IMR-90 (cell line): ENCODE measurements at regions not wholly inside any gene's neighbourhood (a gene's known extent, or its start where the extent isn't known, plus 50 kb on each side); places are given as distances from the start of the nearest gene placed in this dataset.

ENCODE experiments used
- ATAC-seq: fragments of 200-7000 bp; cut with Tn5 transposase; 2 replicates; pipeline ENCODE4 v1.9.1; 2020; ENCODE audit warnings: low read depth, mild to moderate bottlenecking, moderate library complexity
- BruUV-seq: library from RNA; stranded (reverse); fragments of 400-500 nt; replicated peaks from 2 replicates; lab custom pipeline; 2021; lab: Mats Ljungman, UMichigan
- CTCF ChIA-PET: fragments of 300-600 bp; formaldehyde crosslinking; extraction: SDS; loops from one replicate; lab custom pipeline; 2021; ENCODE audit warnings: antibody characterized with exemption; lab: Yijun Ruan, JAX
- POLR2A ChIA-PET: fragments of 300-600 bp; sonication (Branson Sonifier 250); formaldehyde crosslinking; loops from one replicate; lab custom pipeline; 2022; ENCODE audit warnings: antibody characterized with exemption; ENCODE audit not compliant: unreplicated experiment; lab: Charles Lee
- DNase-seq: peaks from one replicate; pipeline ENCODE4 v3.0.0; 2013
- H2AFZ ChIP-seq: replicated peaks from 2 replicates; pipeline ENCODE3; 2013; ENCODE audit warnings: low read length, mild to moderate bottlenecking; ENCODE audit not compliant: poor library complexity
- H2AK5ac ChIP-seq: 2 replicates; pipeline ENCODE4 v1.6.1; 2013; ENCODE audit warnings: low read depth, low read length, inconsistent platforms
- H2AK9ac ChIP-seq: replicated peaks from 2 replicates; pipeline ENCODE3; 2013; ENCODE audit warnings: mild to moderate bottlenecking, low read depth, low read length, moderate library complexity; ENCODE audit not compliant: poor library complexity
- H2BK120ac ChIP-seq: 2 replicates; pipeline ENCODE4 v1.6.1; 2013; ENCODE audit warnings: low read depth, low read length, inconsistent platforms
- H2BK15ac ChIP-seq: 3 replicates; pipeline ENCODE4 v1.6.1; 2013; ENCODE audit warnings: low read depth, low read length, inconsistent platforms
- H2BK20ac ChIP-seq: 2 replicates; pipeline ENCODE4 v1.6.1; 2013; ENCODE audit warnings: low read depth, mild to moderate bottlenecking, inconsistent platforms, low read length, moderate library complexity
- H2BK5ac ChIP-seq: 2 replicates; pipeline ENCODE4 v1.6.1; 2013; ENCODE audit warnings: mild to moderate bottlenecking, low read depth, low read length, inconsistent platforms; ENCODE audit not compliant: poor library complexity, severe bottlenecking
- H3K14ac ChIP-seq: replicated peaks from 2 replicates; pipeline ENCODE4 v1.6.1; 2013; ENCODE audit warnings: low read depth, low read length, inconsistent platforms
- H3K18ac ChIP-seq: 2 replicates; pipeline ENCODE4 v1.6.1; 2013; ENCODE audit warnings: low read depth, low read length, control low read depth
- H3K23ac ChIP-seq: 2 replicates; pipeline ENCODE4 v1.6.1; 2013; ENCODE audit warnings: low read depth, low read length, inconsistent platforms
- H3K27ac ChIP-seq: 2 replicates; pipeline ENCODE4 v1.5.1; 2013; ENCODE audit warnings: mild to moderate bottlenecking, control low read depth, low read length; ENCODE audit not compliant: insufficient read depth
- H3K27me3 ChIP-seq: 2 replicates; pipeline ENCODE4 v1.6.1; 2013; ENCODE audit warnings: low read length; ENCODE audit not compliant: control insufficient read depth, insufficient read depth
- H3K36me3 ChIP-seq: 2 replicates; pipeline ENCODE4 v1.6.1; 2013; ENCODE audit warnings: low read length, mixed read lengths; ENCODE audit not compliant: control insufficient read depth, insufficient read depth
- H3K4ac ChIP-seq: 2 replicates; pipeline ENCODE4 v1.6.1; 2013; ENCODE audit warnings: low read depth, low read length, inconsistent platforms
- H3K4me1 ChIP-seq: 2 replicates; pipeline ENCODE4 v1.6.1; 2013; ENCODE audit warnings: low read length, mixed read lengths; ENCODE audit not compliant: control insufficient read depth, insufficient read depth
- H3K4me2 ChIP-seq: 2 replicates; pipeline ENCODE4 v1.6.1; 2013; ENCODE audit warnings: low read depth, mild to moderate bottlenecking, control low read depth, low read length, moderate library complexity
- H3K4me3 ChIP-seq: 2 replicates; pipeline ENCODE4 v1.5.1; 2013; ENCODE audit warnings: low read depth, mild to moderate bottlenecking, control low read depth, low read length, moderate library complexity; ENCODE audit not compliant: insufficient read depth
- H3K56ac ChIP-seq: 2 replicates; pipeline ENCODE4 v1.6.1; 2013; ENCODE audit warnings: low read length, inconsistent platforms; ENCODE audit not compliant: insufficient read depth; ENCODE audit errors: extremely low read depth
- H3K79me1 ChIP-seq, 2 experiments: 2 replicates each; pipeline ENCODE4 v1.6.1; 2013; ENCODE audit warnings: low read length in 2 of 2, inconsistent platforms in 1 of 2, low read depth in 1 of 2
- H3K9ac ChIP-seq: 2 replicates; pipeline ENCODE4 v1.6.1; 2013; ENCODE audit warnings: low read depth, low read length, control low read depth
- H3K9me1 ChIP-seq: 2 replicates; pipeline ENCODE4 v1.6.1; 2013; ENCODE audit warnings: low read length, inconsistent platforms; ENCODE audit not compliant: insufficient read depth
- H3K9me3 ChIP-seq: 2 replicates; pipeline ENCODE4 v1.6.1; 2013; ENCODE audit warnings: low read length; ENCODE audit not compliant: control insufficient read depth, insufficient read depth
- H4K20me1 ChIP-seq: 2 replicates; pipeline ENCODE4 v1.6.1; 2013; ENCODE audit warnings: low read length, inconsistent platforms; ENCODE audit not compliant: insufficient read depth
- H4K5ac ChIP-seq: 2 replicates; pipeline ENCODE4 v1.6.1; 2013; ENCODE audit warnings: mild to moderate bottlenecking, low read depth, low read length, control low read depth
- H4K8ac ChIP-seq, 2 experiments: 2 replicates each; pipeline ENCODE4 v1.6.1; 2013; ENCODE audit warnings: low read depth in 2 of 2, low read length in 2 of 2, control low read depth in 1 of 2, inconsistent platforms in 1 of 2
- H4K91ac ChIP-seq: 2 replicates; pipeline ENCODE4 v1.6.1; 2013; ENCODE audit warnings: low read depth, low read length, inconsistent platforms; ENCODE audit not compliant: insufficient read depth
- BHLHE40 ChIP-seq: fragments of 150-350 bp; IDR thresholded peaks from 2 replicates; pipeline ENCODE4 v1.6.1; 2016; ENCODE audit warnings: mild to moderate bottlenecking, low read depth, low read length
- CEBPB ChIP-seq: IDR thresholded peaks from 2 replicates; pipeline ENCODE4 v1.6.1; 2012; ENCODE audit warnings: low read depth, low read length, improper control_type of control experiment
- CHD1 ChIP-seq: IDR thresholded peaks from 2 replicates; pipeline ENCODE4 v1.6.1; 2012; ENCODE audit warnings: low read depth, low read length, improper control_type of control experiment
- FOS ChIP-seq: fragments of 150-350 bp; IDR thresholded peaks from 2 replicates; pipeline ENCODE4 v1.6.1; 2016; ENCODE audit warnings: low read depth, low read length
- MAFK ChIP-seq: IDR thresholded peaks from 2 replicates; pipeline ENCODE4 v1.6.1; 2012; ENCODE audit warnings: low read depth, low read length, improper control_type of control experiment
- MAZ ChIP-seq: IDR thresholded peaks from 2 replicates; pipeline ENCODE4 v1.6.1; 2012; ENCODE audit warnings: low read depth, mild to moderate bottlenecking, low read length, improper control_type of control experiment, moderate library complexity, borderline replicate concordance
- MXI1 ChIP-seq: IDR thresholded peaks from 2 replicates; pipeline ENCODE4 v1.6.1; 2012; ENCODE audit warnings: low read depth, mild to moderate bottlenecking, low read length, moderate library complexity, borderline replicate concordance
- NFE2L2 ChIP-seq: fragments of 150-350 bp; IDR thresholded peaks from 2 replicates; pipeline ENCODE4 v1.6.1; 2016; ENCODE audit warnings: low read depth, mild to moderate bottlenecking, low read length
- POLR2A ChIP-seq: IDR thresholded peaks from 2 replicates; pipeline ENCODE4 v1.6.1; 2012; ENCODE audit warnings: mild to moderate bottlenecking, low read depth, low read length
- RCOR1 ChIP-seq: IDR thresholded peaks from 2 replicates; pipeline ENCODE4 v1.6.1; 2012; ENCODE audit warnings: mild to moderate bottlenecking, low read length, improper control_type of control experiment; ENCODE audit not compliant: insufficient replicate concordance
- RFX5 ChIP-seq: IDR thresholded peaks from 2 replicates; pipeline ENCODE4 v1.8.0; 2012; ENCODE audit warnings: low read depth, mild to moderate bottlenecking, low read length, moderate library complexity
- SMC3 ChIP-seq: fragments of 150-350 bp; IDR thresholded peaks from 2 replicates; pipeline ENCODE4 v1.6.1; 2016; ENCODE audit warnings: low read depth, mild to moderate bottlenecking, antibody characterized with exemption, low read length, moderate library complexity
- USF2 ChIP-seq: fragments of 150-350 bp; IDR thresholded peaks from 2 replicates; pipeline ENCODE4 v1.6.1; 2017; ENCODE audit warnings: mild to moderate bottlenecking, antibody characterized with exemption, low read length, low read depth
- WGBS, 2 experiments: methylation state at CpG; one replicate each; pipeline versions ENCODE4 v1.1.5 to v1.1.7; 2013; ENCODE audit warnings: missing lambda C conversion rate in 2 of 2; ENCODE audit not compliant: insufficient read length in 1 of 2; ENCODE audit errors: extremely low coverage in 2 of 2; 5-methylcytosine and 5-hydroxymethylcytosine counted together
- dilution Hi-C: fragments of 300-500 bp; cut with HindIII; formaldehyde crosslinking; loops from one replicate; pipeline ENCODE4 v1.14.3; 2018; ENCODE audit warnings: low sequenced_read_pairs; ENCODE audit not compliant: unreplicated experiment
- in situ Hi-C: fragments of 300-500 bp; cut with MboI; formaldehyde crosslinking; loops from 3 replicates; pipeline ENCODE4 v1.14.3; 2019; ENCODE audit warnings: low sequenced_read_pairs, inconsistent platforms, mixed read lengths
- intact Hi-C: fragments of 100-400 bp; cut with micrococcal nuclease; formaldehyde crosslinking; loops from 2 replicates; pipeline ENCODE4 v1.10.0; 2022
- TF ChIP-seq, protein P1 (sequence below): fragments of 150-350 bp; IDR thresholded peaks from 2 replicates; pipeline ENCODE4 v1.6.1; 2016; ENCODE audit warnings: low read depth, mild to moderate bottlenecking, low read length, moderate library complexity, borderline replicate concordance
- TF ChIP-seq, protein P2 (sequence below): conservative IDR thresholded peaks from 2 replicates; pipeline ENCODE4 v1.5.1; 2012; ENCODE audit warnings: mild to moderate bottlenecking, low read depth, low read length, improper control_type of control experiment

DNA sequence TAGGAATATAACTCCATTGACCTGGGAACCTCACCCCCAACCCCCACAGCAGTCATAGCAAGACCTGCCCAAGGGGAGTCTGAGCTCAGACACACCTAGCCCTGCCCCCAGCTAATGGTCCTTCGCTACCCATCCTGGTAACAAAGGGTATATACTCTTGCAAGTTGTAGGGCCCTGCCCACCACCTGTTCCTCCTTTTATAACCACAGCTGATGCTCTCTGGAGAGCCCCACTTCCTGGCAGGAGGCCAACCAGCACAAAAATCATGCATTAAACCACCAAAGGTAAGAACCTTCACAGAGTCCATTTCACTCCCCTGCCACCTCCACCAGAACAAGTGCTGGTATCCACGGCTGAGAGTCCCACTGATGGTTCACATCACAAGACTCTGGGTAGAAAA, 1195.3 kb upstream of the SEMA6A start:
- Histone ChIP-seq H4K91ac (no peak overlapping the region), H3K23ac (no peak overlapping the region), H3K4ac (no peak overlapping the region), H2BK15ac (no peak overlapping the region), H3K79me1 (no peaks in the 10 kb centered on the region), H2AFZ (no peak overlapping the region), H3K14ac (no peak overlapping the region), H3K4me2 (no peak overlapping the region), H3K4me3 (no peak overlapping the region), H2BK120ac (no peak overlapping the region), H3K18ac (no peak overlapping the region), H3K4me1 (no peaks in the 10 kb centered on the region), H2BK5ac (no peak overlapping the region), H3K36me3 (no peaks in the 10 kb centered on the region), H3K9ac (no peak overlapping the region), H4K8ac (no peak overlapping the region), H3K27me3 (no peaks in the 10 kb centered on the region), H3K56ac (no peak overlapping the region), H2BK20ac (no peak overlapping the region), H2AK9ac (no peak overlapping the region), H3K9me3 (peaks cover 2% of the 10 kb centered on the region; the same call in 1 of the 2 replicates), H2AK5ac (no peak overlapping the region), H4K5ac (no peak overlapping the region), H3K9me1 (no peaks in the 10 kb centered on the region), H3K27ac (no peak overlapping the region), H4K20me1 (no peaks in the 10 kb centered on the region)
- no TSS peak for BruUV-seq
- TF ChIP-seq NFE2L2 (no peak), BHLHE40 (no peak), MAFK (no peak), RCOR1 (no peak), CEBPB (no peak), SMC3 (no peak), MXI1 (no peak), USF2 (no peak), POLR2A (no peak), CHD1 (no peak), FOS (no peak), MAZ (no peak), RFX5 (no peak)
- TF ChIP-seq, protein P1, sequence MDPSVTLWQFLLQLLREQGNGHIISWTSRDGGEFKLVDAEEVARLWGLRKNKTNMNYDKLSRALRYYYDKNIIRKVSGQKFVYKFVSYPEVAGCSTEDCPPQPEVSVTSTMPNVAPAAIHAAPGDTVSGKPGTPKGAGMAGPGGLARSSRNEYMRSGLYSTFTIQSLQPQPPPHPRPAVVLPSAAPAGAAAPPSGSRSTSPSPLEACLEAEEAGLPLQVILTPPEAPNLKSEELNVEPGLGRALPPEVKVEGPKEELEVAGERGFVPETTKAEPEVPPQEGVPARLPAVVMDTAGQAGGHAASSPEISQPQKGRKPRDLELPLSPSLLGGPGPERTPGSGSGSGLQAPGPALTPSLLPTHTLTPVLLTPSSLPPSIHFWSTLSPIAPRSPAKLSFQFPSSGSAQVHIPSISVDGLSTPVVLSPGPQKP = no peak
- TF ChIP-seq, protein P2, sequence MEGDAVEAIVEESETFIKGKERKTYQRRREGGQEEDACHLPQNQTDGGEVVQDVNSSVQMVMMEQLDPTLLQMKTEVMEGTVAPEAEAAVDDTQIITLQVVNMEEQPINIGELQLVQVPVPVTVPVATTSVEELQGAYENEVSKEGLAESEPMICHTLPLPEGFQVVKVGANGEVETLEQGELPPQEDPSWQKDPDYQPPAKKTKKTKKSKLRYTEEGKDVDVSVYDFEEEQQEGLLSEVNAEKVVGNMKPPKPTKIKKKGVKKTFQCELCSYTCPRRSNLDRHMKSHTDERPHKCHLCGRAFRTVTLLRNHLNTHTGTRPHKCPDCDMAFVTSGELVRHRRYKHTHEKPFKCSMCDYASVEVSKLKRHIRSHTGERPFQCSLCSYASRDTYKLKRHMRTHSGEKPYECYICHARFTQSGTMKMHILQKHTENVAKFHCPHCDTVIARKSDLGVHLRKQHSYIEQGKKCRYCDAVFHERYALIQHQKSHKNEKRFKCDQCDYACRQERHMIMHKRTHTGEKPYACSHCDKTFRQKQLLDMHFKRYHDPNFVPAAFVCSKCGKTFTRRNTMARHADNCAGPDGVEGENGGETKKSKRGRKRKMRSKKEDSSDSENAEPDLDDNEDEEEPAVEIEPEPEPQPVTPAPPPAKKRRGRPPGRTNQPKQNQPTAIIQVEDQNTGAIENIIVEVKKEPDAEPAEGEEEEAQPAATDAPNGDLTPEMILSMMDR = no peak
- DNase-seq (no peak), ATAC-seq (no peak)
- ChIA-PET CTCF (no interaction called here), POLR2A (no interaction called here)
- dilution Hi-C loops (no loop called here), intact Hi-C loops (no loop called here), in situ Hi-C loops (no loop called here)
- 40% methylated on average over 1 of the region's 2 CpGs; no CpG with 5 or more reads in 1 of the 2 experiments for WGBS, 2 experiments
